ENCODE measurements at regions not wholly inside any gene's neighbourhood (a gene's known extent, or its start where the extent isn't known, plus 50 kb on each side); places are given as distances from the start of the nearest gene placed in this dataset.
"Not testable (repeated sequence)": the region's sequence is repeated elsewhere in the genome, so short reads cannot be mapped to it uniquely, and the experiment has no call there.

- DNase-seq (ENCODE audit: extremely low read depth, low read depth), result no peak
- no peak overlapping the region for H3K4me3 ChIP-seq (replicated peaks; ENCODE audit: low read depth, low read length)
- TF ChIP-seq CTCF (IDR thresholded peaks at IDR 0.05; ENCODE audit: low read depth, low read length, missing control alignments), result no peak
Measured at GRCh38 chr9:25322142-25322541, 356.1 kb downstream of the TUSC1 start.

- H3K4me3 ChIP-seq (replicated peaks; ENCODE audit: low read depth, low read length), result no peak overlapping the region
- TF ChIP-seq CTCF (IDR thresholded peaks at IDR 0.05; ENCODE audit: low read depth, low read length, missing control alignments), result no peak
- no peak for DNase-seq (ENCODE audit: extremely low read depth, low read depth)
Measured at GRCh38 chr9:25310961-25311360, 367.3 kb downstream of the TUSC1 start.

- no peak for DNase-seq (ENCODE audit: extremely low read depth, low read depth)
- H3K4me3 ChIP-seq (replicated peaks; ENCODE audit: low read depth, low read length), result no peak overlapping the region
- TF ChIP-seq CTCF (IDR thresholded peaks at IDR 0.05; ENCODE audit: low read depth, low read length, missing control alignments), result no peak
Measured at GRCh38 chr9:25308549-25308948, 369.7 kb downstream of the TUSC1 start.

GRCh38 chr9:25302601-25303000 is 375.6 kb downstream of the TUSC1 start:
- DNase-seq (ENCODE audit: extremely low read depth, low read depth), result no peak
- H3K4me3 ChIP-seq (replicated peaks; ENCODE audit: low read depth, low read length), result no peak overlapping the region
- no peak for TF ChIP-seq CTCF (IDR thresholded peaks at IDR 0.05; ENCODE audit: low read depth, low read length, missing control alignments)

DNA sequence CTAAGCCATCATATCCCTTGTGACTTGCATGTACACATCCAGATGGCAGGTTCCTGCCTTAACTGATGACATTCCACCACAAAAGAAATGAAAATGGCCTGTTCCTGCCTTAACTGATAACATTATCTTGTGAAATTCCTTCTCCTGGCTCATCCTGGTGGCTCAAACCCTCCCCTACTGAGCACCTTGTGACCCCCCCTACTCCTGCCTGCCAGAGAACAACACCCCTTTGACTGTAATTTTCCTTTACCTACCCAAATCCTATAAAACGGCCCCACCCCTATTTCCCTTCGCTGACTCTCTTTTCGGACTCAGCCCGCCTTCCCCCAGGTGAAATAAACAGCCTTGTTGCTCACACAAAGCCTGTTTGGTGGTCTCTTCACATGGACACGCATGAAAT is 390.0 kb downstream of the TUSC1 start:
- H3K4me3 ChIP-seq (replicated peaks; ENCODE audit: low read depth, low read length); DNase-seq (ENCODE audit: extremely low read depth, low read depth): not testable (repeated sequence)

DNA sequence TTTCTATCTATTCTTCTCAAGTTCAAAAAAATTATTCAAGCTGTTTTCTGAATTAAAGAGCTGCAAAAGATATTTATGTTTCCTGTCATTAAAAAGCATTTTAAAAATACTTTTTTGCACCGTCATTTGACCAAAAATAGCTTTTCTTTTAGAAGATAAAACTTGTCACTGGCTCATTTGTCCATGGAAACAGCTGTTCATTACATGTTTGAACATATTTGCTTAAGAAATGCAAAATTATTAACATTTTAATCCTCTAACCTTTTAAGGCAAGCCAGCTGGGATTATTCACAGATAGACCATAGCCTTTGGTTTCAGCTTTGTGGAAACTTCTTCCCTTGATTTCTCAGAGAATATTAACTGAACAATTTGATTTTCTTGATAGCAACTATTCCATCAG is 393.9 kb downstream of the TUSC1 start:
- no peak for DNase-seq (ENCODE audit: extremely low read depth, low read depth)
- H3K4me3 ChIP-seq (replicated peaks; ENCODE audit: low read depth, low read length), result no peak overlapping the region
- no peak for TF ChIP-seq CTCF (IDR thresholded peaks at IDR 0.05; ENCODE audit: low read depth, low read length, missing control alignments)

GRCh38 chr9:25282946-25283345 is 395.3 kb downstream of the TUSC1 start:
- no peak for DNase-seq (ENCODE audit: extremely low read depth, low read depth)
- TF ChIP-seq CTCF (IDR thresholded peaks at IDR 0.05; ENCODE audit: low read depth, low read length, missing control alignments), result no peak
- no peak overlapping the region for H3K4me3 ChIP-seq (replicated peaks; ENCODE audit: low read depth, low read length)

Data from HFF-Myc (cell line).